ENCODE measurements at regions not wholly inside any gene's neighbourhood (a gene's known extent, or its start where the extent isn't known, plus 50 kb on each side); places are given as distances from the start of the nearest gene placed in this dataset.

GRCh38 chr6:4488389-4488788 is 287.8 kb upstream of the CDYL start:
- TF ChIP-seq USF1 (IDR thresholded peaks at IDR 0.05) (no peak), CREB1 (IDR thresholded peaks at IDR 0.05; ENCODE audit: low read depth) (no peak), TCF12 (IDR thresholded peaks at IDR 0.05; ENCODE audit: low read depth) (no peak)

DNA sequence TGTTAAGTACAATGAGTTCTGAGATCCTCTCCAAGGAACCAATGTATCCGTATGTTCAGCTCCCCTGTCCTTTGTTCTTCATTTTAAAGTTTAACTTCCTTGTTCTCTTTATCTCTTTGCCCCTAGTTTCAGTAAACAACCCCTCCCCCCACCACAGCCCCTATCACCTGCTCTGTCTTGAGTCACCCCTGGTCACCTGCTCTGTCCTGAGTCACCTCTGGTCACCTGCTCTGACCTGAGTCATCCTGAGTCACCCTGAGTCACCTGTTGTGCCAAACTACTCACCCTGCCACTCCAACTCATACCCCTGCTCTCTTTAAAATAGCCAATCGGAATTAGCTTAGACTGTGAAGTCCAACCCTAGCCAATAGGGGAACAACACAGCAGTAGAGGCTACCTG is 288.7 kb upstream of the CDYL start:
- TF ChIP-seq EP300 (IDR thresholded peaks at IDR 0.05; ENCODE audit: borderline replicate concordance) (peak; percentile 47; the same call in 1 of the 2 replicates), YY1 (IDR thresholded peaks at IDR 0.05; ENCODE audit: low read depth) (no peak), ZBTB7A (IDR thresholded peaks at IDR 0.05; ENCODE audit: low read depth) (no peak), FOXM1 (IDR thresholded peaks at IDR 0.05; ENCODE audit: borderline replicate concordance, low read depth) (peak; percentile 49; the same call in 1 of the 2 replicates), TCF12 (IDR thresholded peaks at IDR 0.05; ENCODE audit: low read depth) (peak; percentile 56; the same call in 1 of the 2 replicates), USF1 (IDR thresholded peaks at IDR 0.05) (peak; percentile 68)

- TF ChIP-seq, protein P1, sequence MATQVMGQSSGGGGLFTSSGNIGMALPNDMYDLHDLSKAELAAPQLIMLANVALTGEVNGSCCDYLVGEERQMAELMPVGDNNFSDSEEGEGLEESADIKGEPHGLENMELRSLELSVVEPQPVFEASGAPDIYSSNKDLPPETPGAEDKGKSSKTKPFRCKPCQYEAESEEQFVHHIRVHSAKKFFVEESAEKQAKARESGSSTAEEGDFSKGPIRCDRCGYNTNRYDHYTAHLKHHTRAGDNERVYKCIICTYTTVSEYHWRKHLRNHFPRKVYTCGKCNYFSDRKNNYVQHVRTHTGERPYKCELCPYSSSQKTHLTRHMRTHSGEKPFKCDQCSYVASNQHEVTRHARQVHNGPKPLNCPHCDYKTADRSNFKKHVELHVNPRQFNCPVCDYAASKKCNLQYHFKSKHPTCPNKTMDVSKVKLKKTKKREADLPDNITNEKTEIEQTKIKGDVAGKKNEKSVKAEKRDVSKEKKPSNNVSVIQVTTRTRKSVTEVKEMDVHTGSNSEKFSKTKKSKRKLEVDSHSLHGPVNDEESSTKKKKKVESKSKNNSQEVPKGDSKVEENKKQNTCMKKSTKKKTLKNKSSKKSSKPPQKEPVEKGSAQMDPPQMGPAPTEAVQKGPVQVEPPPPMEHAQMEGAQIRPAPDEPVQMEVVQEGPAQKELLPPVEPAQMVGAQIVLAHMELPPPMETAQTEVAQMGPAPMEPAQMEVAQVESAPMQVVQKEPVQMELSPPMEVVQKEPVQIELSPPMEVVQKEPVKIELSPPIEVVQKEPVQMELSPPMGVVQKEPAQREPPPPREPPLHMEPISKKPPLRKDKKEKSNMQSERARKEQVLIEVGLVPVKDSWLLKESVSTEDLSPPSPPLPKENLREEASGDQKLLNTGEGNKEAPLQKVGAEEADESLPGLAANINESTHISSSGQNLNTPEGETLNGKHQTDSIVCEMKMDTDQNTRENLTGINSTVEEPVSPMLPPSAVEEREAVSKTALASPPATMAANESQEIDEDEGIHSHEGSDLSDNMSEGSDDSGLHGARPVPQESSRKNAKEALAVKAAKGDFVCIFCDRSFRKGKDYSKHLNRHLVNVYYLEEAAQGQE (IDR thresholded peaks at IDR 0.05; ENCODE audit: low read depth), result no peak
- TF ChIP-seq EP300 (IDR thresholded peaks at IDR 0.05; ENCODE audit: borderline replicate concordance), result no peak
- no peak for TF ChIP-seq YY1 (IDR thresholded peaks at IDR 0.05; ENCODE audit: low read depth)
- TF ChIP-seq ZBTB7A (IDR thresholded peaks at IDR 0.05; ENCODE audit: low read depth), result no peak
- TF ChIP-seq MAX (IDR thresholded peaks at IDR 0.05), result no peak
- TF ChIP-seq TAF1 (IDR thresholded peaks at IDR 0.05; ENCODE audit: low read depth), result no peak
- TF ChIP-seq RAD21 (IDR thresholded peaks at IDR 0.05; ENCODE audit: low read depth), result no peak
- TF ChIP-seq NFIC (IDR thresholded peaks at IDR 0.05), result no peak
- TF ChIP-seq TCF12 (IDR thresholded peaks at IDR 0.05; ENCODE audit: low read depth), result no peak
- no peak for TF ChIP-seq FOXM1 (IDR thresholded peaks at IDR 0.05; ENCODE audit: borderline replicate concordance, low read depth)
- no peak for TF ChIP-seq EGR1 (IDR thresholded peaks at IDR 0.05)
- TF ChIP-seq USF1 (IDR thresholded peaks at IDR 0.05), result no peak
- no peak for TF ChIP-seq TEAD4 (IDR thresholded peaks at IDR 0.05)
- no peak for TF ChIP-seq CEBPB (IDR thresholded peaks at IDR 0.05)
Observed at GRCh38 chr6:4486568-4487315, 289.5 kb upstream of the CDYL start.

DNA sequence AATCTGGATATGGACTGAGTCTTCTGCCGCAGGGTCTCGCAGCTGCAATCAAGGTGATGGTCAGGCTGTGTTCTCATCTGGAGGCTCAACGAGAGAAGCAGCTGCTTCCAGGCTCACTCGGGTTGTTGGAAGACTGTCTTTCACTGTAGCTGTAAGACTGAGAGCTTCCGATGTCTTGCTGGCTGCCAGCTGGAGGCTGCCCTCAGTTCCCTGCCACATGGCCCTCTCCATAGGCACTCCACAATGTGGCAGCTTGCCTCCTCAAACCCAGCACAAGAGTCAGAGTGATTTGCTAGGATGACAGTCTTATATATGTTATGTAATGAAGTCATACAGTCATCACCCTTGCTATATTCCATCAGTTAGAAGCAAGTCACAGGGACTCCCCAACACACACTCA is 290.5 kb upstream of the CDYL start:
- TF ChIP-seq YY1 (IDR thresholded peaks at IDR 0.05; ENCODE audit: low read depth) (no peak), EGR1 (IDR thresholded peaks at IDR 0.05) (no peak), RAD21 (IDR thresholded peaks at IDR 0.05; ENCODE audit: low read depth) (no peak), CREB1 (IDR thresholded peaks at IDR 0.05; ENCODE audit: low read depth) (no peak), FOXM1 (IDR thresholded peaks at IDR 0.05; ENCODE audit: borderline replicate concordance, low read depth) (no peak)
- TF ChIP-seq, protein P1 (IDR thresholded peaks at IDR 0.05; ENCODE audit: low read depth), result no peak

DNA sequence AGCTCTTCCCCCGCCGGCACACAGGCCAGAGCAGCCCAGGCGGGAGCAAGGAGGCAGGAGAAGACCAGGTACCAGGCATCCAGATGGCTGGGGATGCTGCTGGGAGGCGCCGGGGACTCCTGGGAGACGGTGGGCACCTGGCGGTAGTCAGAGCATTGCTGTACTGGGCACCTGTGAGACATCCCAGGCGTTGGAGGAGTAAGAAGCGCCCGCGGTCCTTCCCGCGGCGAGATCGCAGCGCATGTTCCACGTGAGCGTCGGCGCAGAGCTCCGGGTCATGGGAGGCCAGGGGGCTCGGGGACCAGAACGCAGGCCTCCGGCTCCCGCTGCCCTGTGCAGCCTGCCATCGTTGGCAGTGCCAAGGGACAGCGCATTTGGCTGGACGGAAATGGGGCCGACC is 293.7 kb upstream of the CDYL start:
- TF ChIP-seq RAD21 (IDR thresholded peaks at IDR 0.05; ENCODE audit: low read depth) (no peak), USF1 (IDR thresholded peaks at IDR 0.05) (no peak), YY1 (IDR thresholded peaks at IDR 0.05; ENCODE audit: low read depth) (no peak), CREB1 (IDR thresholded peaks at IDR 0.05; ENCODE audit: low read depth) (no peak), TAF1 (IDR thresholded peaks at IDR 0.05; ENCODE audit: low read depth) (no peak), NFIC (IDR thresholded peaks at IDR 0.05) (no peak), FOXM1 (IDR thresholded peaks at IDR 0.05; ENCODE audit: borderline replicate concordance, low read depth) (no peak), EGR1 (IDR thresholded peaks at IDR 0.05) (no peak), TCF12 (IDR thresholded peaks at IDR 0.05; ENCODE audit: low read depth) (no peak), ZBTB7A (IDR thresholded peaks at IDR 0.05; ENCODE audit: low read depth) (no peak), EP300 (IDR thresholded peaks at IDR 0.05; ENCODE audit: borderline replicate concordance) (no peak), TEAD4 (IDR thresholded peaks at IDR 0.05) (no peak), CEBPB (IDR thresholded peaks at IDR 0.05) (no peak), MAX (IDR thresholded peaks at IDR 0.05) (no peak)
- TF ChIP-seq, protein P1 (IDR thresholded peaks at IDR 0.05; ENCODE audit: low read depth), result no peak
